CD4-positive, alpha-beta T cell treated with Interleukin-17A for 4 hours (primary cell): ENCODE measurements at regions not wholly inside any gene's neighbourhood (a gene's known extent, or its start where the extent isn't known, plus 50 kb on each side); places are given as distances from the start of the nearest gene placed in this dataset.

ENCODE experiments used
- DNase-seq: peaks from one replicate; pipeline ENCODE4 v3.0.0-alpha.2; 2020; ENCODE audit warnings: mixed read lengths

GRCh38 chr20:40808936-40809335 lies 119.9 kb upstream of the MAFB start:
- DNase-seq = no peak

DNA sequence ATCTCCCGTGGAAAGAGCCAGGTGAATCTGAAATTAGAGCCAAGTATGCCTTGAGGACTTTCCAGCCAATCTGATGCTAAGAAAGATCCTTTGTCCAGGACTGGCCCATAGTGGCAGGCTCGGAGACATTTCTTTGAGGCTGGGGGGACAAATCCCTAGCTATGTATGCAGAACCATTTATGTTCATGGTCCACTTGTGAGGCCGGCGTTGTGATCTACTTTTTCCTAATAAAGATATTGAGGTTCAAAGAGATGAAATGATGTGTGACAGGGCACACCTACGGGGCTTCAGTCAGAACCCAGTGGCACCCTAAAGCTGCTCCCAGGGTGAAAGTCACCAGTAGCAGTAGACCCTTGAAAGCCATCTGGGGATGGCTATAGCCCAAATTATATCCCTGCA lies 120.3 kb upstream of the MAFB start:
- no peak for DNase-seq

GRCh38 chr20:40810332-40811000 lies 121.4 kb upstream of the MAFB start:
- no peak for DNase-seq

GRCh38 chr20:40811004-40811403 lies 122.0 kb upstream of the MAFB start:
- DNase-seq = no peak

DNA sequence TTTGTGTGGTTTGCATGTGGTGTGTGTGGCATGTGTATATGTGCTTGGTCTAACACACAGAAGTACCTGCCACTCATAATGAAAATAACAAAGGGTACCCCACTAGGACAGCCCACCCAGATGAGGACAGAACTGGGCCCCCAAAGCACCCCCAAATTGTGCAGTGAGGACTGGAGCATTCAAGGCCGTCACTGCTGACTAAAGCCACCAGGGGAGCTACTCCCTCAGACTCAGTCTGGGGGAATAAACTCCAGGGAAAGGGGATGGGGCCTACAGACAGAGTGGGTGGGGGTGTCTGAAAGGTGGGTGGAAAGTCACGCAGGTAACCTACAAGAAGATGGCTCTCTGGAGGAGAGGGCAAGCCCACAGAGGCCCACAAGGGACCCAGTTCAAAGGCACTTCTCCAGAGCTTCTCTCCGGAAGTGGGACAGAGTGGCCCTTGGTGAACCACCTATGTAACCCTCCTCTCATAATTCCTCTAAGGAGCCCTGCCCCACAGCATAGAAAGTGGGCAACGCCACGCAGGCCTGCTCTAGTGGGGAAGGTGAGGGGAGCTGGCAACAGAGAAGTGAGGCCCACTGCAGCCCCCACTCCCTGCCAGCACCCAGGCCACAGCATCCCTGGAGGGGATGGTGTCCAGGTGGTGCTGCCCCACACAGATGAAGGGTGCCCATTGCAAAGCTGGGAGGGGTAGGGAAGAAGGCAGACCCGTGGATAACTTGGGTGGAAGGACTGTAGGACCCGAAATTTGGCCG lies 122.8 kb upstream of the MAFB start:
- DNase-seq = no peak

GRCh38 chr20:40812415-40812925 lies 123.4 kb upstream of the MAFB start:
- DNase-seq = no peak

DNA sequence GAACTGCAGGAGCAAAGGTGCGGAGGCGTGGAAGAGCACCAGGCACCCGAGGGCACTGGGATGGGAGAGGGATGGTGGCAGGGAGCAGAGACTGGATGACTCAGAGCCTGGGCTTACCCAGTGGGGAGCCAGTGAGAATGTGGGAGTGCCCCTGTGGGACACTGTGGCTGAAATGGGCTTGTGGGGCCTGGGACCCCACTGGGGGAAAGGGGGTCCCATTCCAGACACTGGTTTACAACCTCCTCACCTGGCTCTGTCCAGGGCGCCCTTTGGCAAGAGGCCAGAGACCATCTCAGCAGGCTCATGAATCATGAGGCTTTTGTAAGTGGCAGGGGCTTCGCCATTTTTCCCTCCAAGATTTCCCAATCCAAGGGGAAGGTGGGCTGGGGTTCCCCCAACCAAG lies 124.0 kb upstream of the MAFB start:
- DNase-seq = no peak

- DNase-seq = no peak
These were observed 124.9 kb upstream of the MAFB start for GRCh38 chr20:40813708-40814630.

DNA sequence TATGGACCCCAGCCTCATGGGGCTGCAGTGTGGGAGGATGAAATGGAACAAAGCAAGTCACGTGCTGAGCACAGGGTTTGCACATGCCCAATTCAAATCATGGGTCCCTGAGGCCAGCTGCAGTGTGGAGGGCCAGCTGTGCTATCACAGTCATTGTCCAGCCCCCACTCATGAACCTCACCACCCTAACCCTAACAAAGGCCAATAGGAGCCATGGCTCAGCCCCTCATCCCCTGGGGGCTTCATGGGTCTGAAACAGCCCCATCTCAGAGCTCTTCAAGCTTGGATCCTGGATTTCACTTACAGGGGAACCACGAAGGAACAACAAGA lies 125.6 kb upstream of the MAFB start:
- DNase-seq = no peak

- no peak for DNase-seq
These were observed 126.4 kb upstream of the MAFB start for GRCh38 chr20:40815156-40816038.

DNA sequence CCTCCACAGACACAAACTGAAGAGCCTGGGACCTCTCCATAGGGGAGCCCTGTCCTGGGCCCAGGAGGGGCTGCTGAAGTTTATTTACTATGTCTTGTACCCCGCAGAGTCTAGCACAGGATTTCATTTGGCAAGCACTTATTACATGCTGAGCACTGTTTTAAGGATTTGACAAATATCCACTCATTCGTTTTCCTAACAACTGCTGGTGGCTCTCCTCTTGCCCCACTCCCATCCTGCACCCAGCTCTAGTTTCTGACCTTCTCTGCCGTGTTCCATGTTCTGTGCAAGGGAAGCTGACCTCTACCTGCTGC lies 127.0 kb upstream of the MAFB start:
- DNase-seq = no peak

- DNase-seq = no peak
These were observed 132.4 kb upstream of the MAFB start for GRCh38 chr20:40821429-40821828.

GRCh38 chr20:40826699-40827098 lies 137.7 kb upstream of the MAFB start:
- no peak for DNase-seq

- no peak for DNase-seq
These were observed 146.3 kb upstream of the MAFB start for GRCh38 chr20:40835321-40835720.

DNA sequence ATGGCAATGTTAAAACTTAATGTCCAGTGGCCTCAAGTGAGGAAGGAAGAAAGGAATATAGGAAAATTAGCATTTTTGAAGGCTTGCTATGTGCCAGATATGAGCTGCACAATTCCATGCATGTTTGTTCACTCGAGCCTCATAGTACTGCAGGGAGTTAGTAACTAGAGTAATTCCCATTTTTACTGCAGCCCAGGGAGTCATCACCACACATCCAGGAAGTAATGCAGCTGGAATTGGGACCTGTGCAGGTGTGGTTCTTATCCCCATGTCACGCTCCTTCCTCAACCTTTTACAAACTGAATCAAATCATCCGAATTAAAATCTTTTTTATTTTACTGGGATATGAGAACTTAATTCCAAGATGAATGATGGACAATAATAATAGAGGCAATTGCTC lies 149.5 kb upstream of the MAFB start:
- no peak for DNase-seq

DNA sequence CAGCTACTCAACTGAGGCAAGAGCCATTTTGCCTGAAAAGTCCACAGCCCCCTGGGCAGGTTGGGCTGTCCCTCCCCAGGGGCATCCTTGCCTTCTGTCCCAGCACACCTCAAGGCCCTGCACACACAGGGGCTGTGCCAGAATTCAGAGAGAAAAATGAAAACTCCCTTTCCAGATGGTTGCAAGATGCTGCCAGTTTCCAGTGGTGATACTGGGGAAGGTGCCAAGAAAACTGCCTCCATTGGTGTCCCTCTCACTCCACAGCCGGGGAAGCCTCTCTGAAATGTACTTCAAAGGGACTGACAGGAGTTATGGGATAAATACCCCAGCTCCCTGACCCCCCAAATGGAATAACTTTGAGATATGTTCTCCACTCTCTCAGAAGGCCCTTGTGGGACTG lies 154.2 kb upstream of the MAFB start:
- DNase-seq = no peak

GRCh38 chr20:40844332-40844731 lies 155.3 kb upstream of the MAFB start:
- no peak for DNase-seq

DNA sequence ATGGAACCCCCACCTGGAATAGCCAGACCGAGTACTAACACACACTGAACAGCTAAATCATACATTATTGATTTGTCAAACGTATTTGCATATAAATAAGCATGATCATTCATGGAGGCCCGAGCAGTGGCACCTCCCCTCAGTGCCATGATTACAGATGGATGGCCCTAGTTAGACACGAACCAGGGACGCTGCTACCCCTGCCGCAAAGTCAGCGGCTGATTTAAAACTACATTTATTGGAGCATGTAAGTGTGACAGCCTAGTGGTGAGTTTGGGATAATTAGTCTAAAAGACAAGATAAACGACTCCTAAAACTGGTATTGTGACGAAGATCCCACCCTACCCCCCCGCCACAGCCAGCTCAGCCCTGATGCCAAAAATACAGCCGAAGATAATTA lies 159.1 kb upstream of the MAFB start:
- no peak for DNase-seq

- no peak for DNase-seq
These were observed 159.5 kb upstream of the MAFB start for GRCh38 chr20:40848526-40848925.

DNA sequence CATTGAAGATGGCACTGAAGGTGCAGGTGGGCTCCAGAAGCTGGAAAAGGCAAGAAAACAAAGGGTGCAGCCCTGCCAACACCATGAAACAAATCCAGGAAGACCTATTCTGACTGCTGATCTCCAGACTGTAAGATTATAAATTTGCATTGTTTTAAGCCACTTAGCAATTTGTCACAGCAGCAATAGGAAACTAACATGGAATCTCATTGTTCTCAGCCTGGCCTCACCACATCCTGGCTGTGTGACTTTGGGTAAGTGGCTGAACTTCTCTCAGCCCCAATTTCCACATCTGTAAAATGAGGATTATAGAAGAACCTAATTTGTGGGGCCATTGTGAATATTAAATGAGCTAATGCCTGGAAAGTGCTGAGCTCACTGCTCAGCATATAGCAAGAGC lies 160.4 kb upstream of the MAFB start:
- no peak for DNase-seq

DNA sequence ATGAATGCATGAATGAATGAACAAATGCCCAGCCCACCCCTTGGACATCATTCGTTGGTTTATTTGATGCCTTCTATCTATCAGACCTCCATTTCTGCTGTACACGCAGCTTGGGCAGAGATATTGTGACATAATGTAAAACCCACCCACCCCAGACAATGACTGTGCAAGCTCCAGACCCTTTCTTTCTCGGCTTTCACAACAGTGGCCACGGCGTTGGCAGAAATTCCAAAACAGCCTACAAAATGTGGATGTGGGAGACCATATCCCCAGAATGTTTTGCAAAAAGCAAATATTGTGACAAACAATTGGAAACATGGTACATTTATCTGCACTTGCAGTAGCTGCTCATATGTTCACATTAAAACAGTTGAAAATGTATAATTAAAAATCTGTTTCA lies 162.0 kb upstream of the MAFB start:
- no peak for DNase-seq

DNA sequence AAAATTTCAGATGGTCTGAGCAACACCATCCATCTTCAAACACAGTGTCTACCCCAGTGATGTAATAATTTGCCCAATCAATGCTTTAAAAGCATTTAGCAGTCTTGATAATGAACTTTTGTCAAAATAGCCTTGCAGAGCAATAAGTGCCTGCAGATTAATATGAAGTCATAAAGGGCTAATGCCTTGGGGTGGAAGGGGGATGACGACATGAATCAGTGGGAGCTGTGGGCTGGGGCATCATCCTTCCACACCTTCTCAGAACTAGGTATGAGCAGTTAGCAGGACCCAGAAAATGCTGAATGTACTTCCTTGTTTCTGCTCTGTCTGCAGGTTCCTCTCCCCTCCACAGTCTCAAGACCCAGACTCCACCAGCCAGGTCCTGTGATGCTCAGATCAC lies 166.2 kb upstream of the MAFB start:
- DNase-seq = no peak

GRCh38 chr20:40856653-40857052 lies 167.6 kb upstream of the MAFB start:
- DNase-seq = no peak
